GM12878 (cell line): ENCODE measurements at regions not wholly inside any gene's neighbourhood (a gene's known extent, or its start where the extent isn't known, plus 50 kb on each side); places are given as distances from the start of the nearest gene placed in this dataset.

Experiments used
- ATAC-seq: fragments of 200-7000 bp; cut with Tn5 transposase; 3 replicates; pipeline ENCODE4 v1.9.1; 2020; ENCODE audit warnings: mild to moderate bottlenecking, moderate library complexity
- BruUV-seq: library from RNA; stranded (reverse); fragments of 400-500 nt; replicated peaks from 2 replicates; lab custom pipeline; 2021; lab: Mats Ljungman, UMichigan
- CTCF ChIA-PET: fragments of 300-600 bp; sonication (Branson Sonifier 250); formaldehyde crosslinking; extraction: SDS; loops from one replicate; lab custom pipeline; 2021; ENCODE audit warnings: inconsistent platforms; lab: Yijun Ruan, JAX
- POLR2A ChIA-PET: fragments of 350-600 bp; formaldehyde crosslinking; extraction: SDS; loops from one replicate; lab custom pipeline; 2021; ENCODE audit warnings: inconsistent platforms; lab: Charles Lee
- RAD21 ChIA-PET: fragments of 300-600 bp; sonication (Branson Sonifier 250); formaldehyde crosslinking; loops from one replicate; lab custom pipeline; 2023; ENCODE audit warnings: antibody characterized with exemption; ENCODE audit not compliant: unreplicated experiment; lab: Charles Lee
- SMC1A ChIA-PET: fragments of 300-600 bp; sonication (Branson Sonifier 250); formaldehyde crosslinking; loops from one replicate; lab custom pipeline; 2023; ENCODE audit not compliant: unreplicated experiment, uncharacterized antibody; lab: Charles Lee
- DNase-seq: peaks from one replicate; pipeline ENCODE4 v3.0.0-alpha.2; 2011; ENCODE audit warnings: low read depth, low spot score
- FAIRE-seq: peaks from 3 replicates; lab custom pipeline; 2011; peaks lifted over from hg19 to GRCh38; lab: Jason Lieb, UNC
- H2AFZ ChIP-seq: 2 replicates; pipeline ENCODE4 v1.6.0; 2011; ENCODE audit warnings: low read depth, low read length, control low read depth; ENCODE audit not compliant: control insufficient read depth
- H3K27ac ChIP-seq: 2 replicates; pipeline ENCODE4 v1.5.1; 2011; ENCODE audit warnings: control low read depth; ENCODE audit not compliant: control insufficient read depth, insufficient read depth
- H3K27me3 ChIP-seq, 2 experiments: replicated peaks in 1 of 2; 2 replicates each; pipeline versions ENCODE4 v1.6.0 to v1.6.1; 2011; ENCODE audit warnings: low read length in 1 of 2; ENCODE audit not compliant: control insufficient read depth in 2 of 2, insufficient read depth in 2 of 2
- H3K36me3 ChIP-seq, 2 experiments: 2 replicates each; pipeline ENCODE4 v1.5.1; 2011; ENCODE audit warnings: low read length in 1 of 2; ENCODE audit not compliant: control insufficient read depth in 2 of 2, insufficient read depth in 2 of 2
- H3K4me1 ChIP-seq: 2 replicates; pipeline ENCODE4 v1.6.1; 2011; ENCODE audit warnings: mild to moderate bottlenecking, low read length, moderate library complexity, mixed read lengths; ENCODE audit not compliant: control insufficient read depth, insufficient read depth
- H3K4me2 ChIP-seq: 2 replicates; pipeline ENCODE4 v1.6.0; 2011; ENCODE audit warnings: control low read depth; ENCODE audit not compliant: control insufficient read depth, insufficient read depth
- H3K4me3 ChIP-seq: fragments of 200-600 bp; sonication (generic); 2 replicates; pipeline ENCODE4 v1.5.1; 2016
- H3K79me2 ChIP-seq: 2 replicates; pipeline ENCODE4 v1.6.0; 2011; ENCODE audit warnings: low read length; ENCODE audit not compliant: control insufficient read depth, insufficient read depth
- H3K9ac ChIP-seq: 2 replicates; pipeline ENCODE4 v1.8.0; 2011; ENCODE audit warnings: low read length, control low read depth, mixed read lengths; ENCODE audit not compliant: control insufficient read depth, insufficient read depth
- H3K9me3 ChIP-seq: replicated peaks from 3 replicates; pipeline ENCODE4 v1.5.1; 2011; ENCODE audit warnings: mild to moderate bottlenecking, low read length; ENCODE audit not compliant: control insufficient read depth, insufficient read depth
- H4K20me1 ChIP-seq: 2 replicates; pipeline ENCODE4 v1.6.0; 2011; ENCODE audit not compliant: control insufficient read depth, insufficient read depth
- CBX5 ChIP-seq: sonication (generic); IDR thresholded peaks from 2 replicates; pipeline ENCODE4 v1.6.1; 2016; ENCODE audit warnings: low read depth, moderate library complexity, mild to moderate bottlenecking, inconsistent platforms
- EZH2 ChIP-seq: IDR thresholded peaks from 2 replicates; pipeline ENCODE4 v1.6.1; 2012; ENCODE audit warnings: low read depth, mild to moderate bottlenecking, control low read depth, inconsistent platforms, low read length, borderline replicate concordance; ENCODE audit not compliant: control insufficient read depth
- JUND ChIP-seq: IDR thresholded peaks from 2 replicates; pipeline ENCODE4 v1.6.1; 2012; ENCODE audit warnings: low read depth, mild to moderate bottlenecking, low read length, improper control_type of control experiment, moderate library complexity
- MYC ChIP-seq: IDR thresholded peaks from 2 replicates; pipeline ENCODE4 v1.6.1; 2011; ENCODE audit warnings: mild to moderate bottlenecking, low read length, moderate library complexity, inconsistent platforms; ENCODE audit not compliant: insufficient read depth, insufficient replicate concordance, insufficient read length, severe bottlenecking
- NFYA ChIP-seq: IDR thresholded peaks from 2 replicates; pipeline ENCODE4 v1.6.1; 2011; ENCODE audit warnings: low read depth, mild to moderate bottlenecking, low read length, improper control_type of control experiment, borderline replicate concordance
- POLR2AphosphoS2 ChIP-seq: IDR thresholded peaks from 2 replicates; pipeline ENCODE4 v1.6.1; 2011; ENCODE audit warnings: low read depth, mild to moderate bottlenecking, low read length, improper control_type of control experiment, moderate library complexity
- POLR2AphosphoS5 ChIP-seq: IDR thresholded peaks from 2 replicates; pipeline ENCODE4 v1.6.1; 2011; ENCODE audit warnings: mild to moderate bottlenecking, low read length, inconsistent platforms
- RBBP5 ChIP-seq: fragments of 200-600 bp; sonication (generic); conservative IDR thresholded peaks from 2 replicates; pipeline ENCODE4 v1.6.1; 2016
- RUNX3 ChIP-seq: IDR thresholded peaks from 2 replicates; pipeline ENCODE4 v1.6.1; 2012; ENCODE audit warnings: low read length, inconsistent platforms
- YY1 ChIP-seq: IDR thresholded peaks from 2 replicates; pipeline ENCODE4 v1.6.1; 2011; ENCODE audit warnings: low read depth, mild to moderate bottlenecking, low read length
- WGBS: methylation state at CpG from one replicate; pipeline ENCODE4 v1.1.6; 2016; ENCODE audit warnings: low lambda C conversion rate; ENCODE audit not compliant: insufficient replicate concordance, insufficient coverage; ENCODE audit errors: missing lambda C conversion rate; 5-methylcytosine and 5-hydroxymethylcytosine counted together
- in situ Hi-C: fragments of 300-500 bp; cut with MboI; formaldehyde crosslinking; loops from 9 replicates; pipeline ENCODE4 v1.14.3; 2018; ENCODE audit warnings: mixed read lengths
- intact Hi-C: fragments of 100-400 bp; cut with micrococcal nuclease; formaldehyde crosslinking; loops from one replicate; pipeline ENCODE4 v1.14.2; 2022; ENCODE audit not compliant: unreplicated experiment
- TF ChIP-seq, protein P1 (sequence below): IDR thresholded peaks from 2 replicates; pipeline ENCODE4 v1.6.1; 2011; ENCODE audit warnings: low read depth, low read length, improper control_type of control experiment, borderline replicate concordance
- TF ChIP-seq, protein P2 (sequence below): fragments of 450-650 bp; IDR thresholded peaks from 2 replicates; pipeline ENCODE4 v1.6.1; 2017; ENCODE audit warnings: antibody characterized with exemption, mild to moderate bottlenecking, moderate library complexity
- TF ChIP-seq, protein P3 (sequence below): fragments of 450-650 bp; IDR thresholded peaks from 2 replicates; pipeline ENCODE4 v1.6.1; 2017; ENCODE audit warnings: low read depth, mild to moderate bottlenecking, moderate library complexity

DNA sequence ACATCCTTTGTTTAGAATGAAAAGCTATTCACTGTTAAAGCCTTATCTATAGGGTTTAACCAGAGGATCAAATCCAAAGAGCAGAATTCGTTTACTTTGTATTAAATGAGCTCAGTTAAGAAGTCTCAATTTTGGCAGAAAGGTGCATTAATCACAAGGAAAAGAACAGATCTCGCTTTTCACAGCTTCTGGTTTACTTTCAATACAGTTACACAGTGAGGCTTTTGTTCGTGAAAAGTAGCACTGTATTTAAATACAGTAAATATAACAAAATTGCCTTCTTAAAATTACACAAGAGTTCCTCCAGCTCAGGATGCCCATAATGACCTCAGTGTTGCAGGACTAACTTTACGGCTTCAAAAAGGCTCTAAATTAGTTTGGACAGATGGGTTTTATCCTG is 669.1 kb upstream of the SALL1 start:
- CTCF ChIA-PET, result interaction anchor here (0.8 to 4.5 kb wide), 4 partner anchors 12 to 162 kb away, joined by 3 to 37 read pairs (median 5); no protein-coding TSS in a partner anchor
- no peaks in the 10 kb centered on the region for H3K27me3 ChIP-seq
- no peak for TF ChIP-seq POLR2AphosphoS5
- no peak for TF ChIP-seq CBX5
- TF ChIP-seq, protein P1, sequence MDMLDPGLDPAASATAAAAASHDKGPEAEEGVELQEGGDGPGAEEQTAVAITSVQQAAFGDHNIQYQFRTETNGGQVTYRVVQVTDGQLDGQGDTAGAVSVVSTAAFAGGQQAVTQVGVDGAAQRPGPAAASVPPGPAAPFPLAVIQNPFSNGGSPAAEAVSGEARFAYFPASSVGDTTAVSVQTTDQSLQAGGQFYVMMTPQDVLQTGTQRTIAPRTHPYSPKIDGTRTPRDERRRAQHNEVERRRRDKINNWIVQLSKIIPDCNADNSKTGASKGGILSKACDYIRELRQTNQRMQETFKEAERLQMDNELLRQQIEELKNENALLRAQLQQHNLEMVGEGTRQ, result no peak
- TF ChIP-seq, protein P2, sequence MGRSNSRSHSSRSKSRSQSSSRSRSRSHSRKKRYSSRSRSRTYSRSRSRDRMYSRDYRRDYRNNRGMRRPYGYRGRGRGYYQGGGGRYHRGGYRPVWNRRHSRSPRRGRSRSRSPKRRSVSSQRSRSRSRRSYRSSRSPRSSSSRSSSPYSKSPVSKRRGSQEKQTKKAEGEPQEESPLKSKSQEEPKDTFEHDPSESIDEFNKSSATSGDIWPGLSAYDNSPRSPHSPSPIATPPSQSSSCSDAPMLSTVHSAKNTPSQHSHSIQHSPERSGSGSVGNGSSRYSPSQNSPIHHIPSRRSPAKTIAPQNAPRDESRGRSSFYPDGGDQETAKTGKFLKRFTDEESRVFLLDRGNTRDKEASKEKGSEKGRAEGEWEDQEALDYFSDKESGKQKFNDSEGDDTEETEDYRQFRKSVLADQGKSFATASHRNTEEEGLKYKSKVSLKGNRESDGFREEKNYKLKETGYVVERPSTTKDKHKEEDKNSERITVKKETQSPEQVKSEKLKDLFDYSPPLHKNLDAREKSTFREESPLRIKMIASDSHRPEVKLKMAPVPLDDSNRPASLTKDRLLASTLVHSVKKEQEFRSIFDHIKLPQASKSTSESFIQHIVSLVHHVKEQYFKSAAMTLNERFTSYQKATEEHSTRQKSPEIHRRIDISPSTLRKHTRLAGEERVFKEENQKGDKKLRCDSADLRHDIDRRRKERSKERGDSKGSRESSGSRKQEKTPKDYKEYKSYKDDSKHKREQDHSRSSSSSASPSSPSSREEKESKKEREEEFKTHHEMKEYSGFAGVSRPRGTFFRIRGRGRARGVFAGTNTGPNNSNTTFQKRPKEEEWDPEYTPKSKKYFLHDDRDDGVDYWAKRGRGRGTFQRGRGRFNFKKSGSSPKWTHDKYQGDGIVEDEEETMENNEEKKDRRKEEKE, result no peak
- TF ChIP-seq POLR2AphosphoS2, result no peak
- TF ChIP-seq YY1, result no peak
- TF ChIP-seq MYC, result no peak
- TF ChIP-seq EZH2, result no peak
- no peak for TF ChIP-seq RUNX3
- TF ChIP-seq JUND, result no peak
- no peak for TF ChIP-seq RBBP5
- TF ChIP-seq, protein P3, sequence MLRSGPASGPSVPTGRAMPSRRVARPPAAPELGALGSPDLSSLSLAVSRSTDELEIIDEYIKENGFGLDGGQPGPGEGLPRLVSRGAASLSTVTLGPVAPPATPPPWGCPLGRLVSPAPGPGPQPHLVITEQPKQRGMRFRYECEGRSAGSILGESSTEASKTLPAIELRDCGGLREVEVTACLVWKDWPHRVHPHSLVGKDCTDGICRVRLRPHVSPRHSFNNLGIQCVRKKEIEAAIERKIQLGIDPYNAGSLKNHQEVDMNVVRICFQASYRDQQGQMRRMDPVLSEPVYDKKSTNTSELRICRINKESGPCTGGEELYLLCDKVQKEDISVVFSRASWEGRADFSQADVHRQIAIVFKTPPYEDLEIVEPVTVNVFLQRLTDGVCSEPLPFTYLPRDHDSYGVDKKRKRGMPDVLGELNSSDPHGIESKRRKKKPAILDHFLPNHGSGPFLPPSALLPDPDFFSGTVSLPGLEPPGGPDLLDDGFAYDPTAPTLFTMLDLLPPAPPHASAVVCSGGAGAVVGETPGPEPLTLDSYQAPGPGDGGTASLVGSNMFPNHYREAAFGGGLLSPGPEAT, result no peak
- no peak for TF ChIP-seq NFYA
- H3K36me3 ChIP-seq, result no peaks in the 10 kb centered on the region
- POLR2A ChIA-PET, result no interaction called here
- FAIRE-seq (no peak), ATAC-seq (no peak), DNase-seq (no peak)
- no TSS peak for BruUV-seq
- H2AFZ ChIP-seq, result no peak overlapping the region
- in situ Hi-C loops, result no loop called here
- RAD21 ChIA-PET, result no interaction called here
- no peak overlapping the region for H3K9ac ChIP-seq
- H3K4me3 ChIP-seq, result no peak overlapping the region
- H3K4me2 ChIP-seq, result no peak overlapping the region
- no peaks in the 10 kb centered on the region for H4K20me1 ChIP-seq
- no peak overlapping the region for H3K27ac ChIP-seq
- intact Hi-C loops, result no loop called here
- H3K4me1 ChIP-seq, result no peaks in the 10 kb centered on the region
- SMC1A ChIA-PET, result interaction anchor here (0.7 to 0.8 kb wide), 2 partner anchors 8 to 19 kb away, joined by 3 read pairs; no protein-coding TSS in a partner anchor
- H3K9me3 ChIP-seq, result no peaks in the 10 kb centered on the region
- 5% methylated on average over 4 of the region's 4 CpGs for WGBS
- H3K79me2 ChIP-seq, result no peaks in the 10 kb centered on the region
